ENCODE measurements at regions not wholly inside any gene's neighbourhood (a gene's known extent, or its start where the extent isn't known, plus 50 kb on each side); places are given as distances from the start of the nearest gene placed in this dataset.

- H3K9me3 ChIP-seq: no peaks in the 10 kb centered on the region
- H3K27me3 ChIP-seq (ENCODE audit: insufficient read depth): no peaks in the 10 kb centered on the region
- CTCF ChIA-PET: interaction anchor here (1.4 to 3.3 kb wide), 3 partner anchors 16 to 264 kb away, joined by 4 to 12 read pairs (median 5); no protein-coding TSS in a partner anchor
- H3K4me1 ChIP-seq (ENCODE audit: control insufficient read depth in 1 of 2, insufficient read depth in 2 of 2, low read depth in 1 of 2, low read length in 1 of 2): peaks cover 18 to 24% of the 10 kb centered on the region in 2 experiments
- no peak overlapping the region for H3K4me2 ChIP-seq
- WGBS (ENCODE audit: low lambda C conversion rate): 78% methylated on average over 2 of the region's 2 CpGs
- H3K4me3 ChIP-seq (ENCODE audit: low read depth in 2 of 2, low read length in 1 of 2): no peak overlapping the region
- H3K36me3 ChIP-seq (replicated peaks in 1 of 2; ENCODE audit: control insufficient read depth in 1 of 2, insufficient read depth in 2 of 2, low read length in 1 of 2): no peaks in the 10 kb centered on the region
- H4K20me1 ChIP-seq (ENCODE audit: insufficient read depth): no peaks in the 10 kb centered on the region
- H3K9ac ChIP-seq: no peak overlapping the region
- H3K27ac ChIP-seq (ENCODE audit: low read depth in 2 of 2, low read length in 1 of 2): no peak overlapping the region
- no peaks in the 10 kb centered on the region for H3K79me2 ChIP-seq (ENCODE audit: insufficient read depth)
- POLR2A ChIA-PET: no interaction called here
- peaks cover 10% of the 10 kb centered on the region for H3F3A ChIP-seq (replicated peaks; ENCODE audit: insufficient read depth)
- no peak overlapping the region for H2AFZ ChIP-seq (ENCODE audit: low read depth)
- TF ChIP-seq SMC3 (IDR thresholded peaks at IDR 0.05; ENCODE audit: low read depth, low read length) (no peak), FOSL2 (IDR thresholded peaks at IDR 0.05; ENCODE audit: borderline replicate concordance, low read depth) (no peak), FOXM1 (IDR thresholded peaks at IDR 0.05; ENCODE audit: low read depth) (no peak), RFX5 (IDR thresholded peaks at IDR 0.05; ENCODE audit: low read length) (no peak), USF2 (IDR thresholded peaks at IDR 0.05; ENCODE audit: borderline replicate concordance, low read depth, low read length) (no peak)
- no peak for DNase-seq
- H3K9me2 ChIP-seq: no peaks in the 10 kb centered on the region
Observed at GRCh38 chr14:51512316-51512715, 139.4 kb upstream of the FRMD6 start.

GRCh38 chr14:51513281-51513680 is 138.4 kb upstream of the FRMD6 start:
- H3K9me3 ChIP-seq: no peaks in the 10 kb centered on the region
- no peak overlapping the region for H3K27ac ChIP-seq (ENCODE audit: low read depth in 2 of 2, low read length in 1 of 2)
- DNase-seq: no peak
- no peaks in the 10 kb centered on the region for H3K79me2 ChIP-seq (ENCODE audit: insufficient read depth)
- H3K9ac ChIP-seq: no peak overlapping the region
- H3K4me2 ChIP-seq: no peak overlapping the region
- CTCF ChIA-PET: interaction anchor here (1.4 kb wide), 1 partner anchor 263 kb away, joined by 4 read pairs; no protein-coding TSS in a partner anchor
- H3K27me3 ChIP-seq (ENCODE audit: insufficient read depth): no peaks in the 10 kb centered on the region
- H4K20me1 ChIP-seq (ENCODE audit: insufficient read depth): no peaks in the 10 kb centered on the region
- no peaks in the 10 kb centered on the region for H3K9me2 ChIP-seq
- H3K4me1 ChIP-seq (ENCODE audit: control insufficient read depth in 1 of 2, insufficient read depth in 2 of 2, low read depth in 1 of 2, low read length in 1 of 2): peaks cover 8 to 14% of the 10 kb centered on the region in 2 experiments
- H3K4me3 ChIP-seq (ENCODE audit: low read depth in 2 of 2, low read length in 1 of 2): no peak overlapping the region
- 86% methylated on average over 3 of the region's 3 CpGs for WGBS (ENCODE audit: low lambda C conversion rate)
- no peak for TF ChIP-seq YY1 (IDR thresholded peaks at IDR 0.05; ENCODE audit: low read depth)
- no peak for TF ChIP-seq IRF3 (IDR thresholded peaks at IDR 0.05; ENCODE audit: low read depth, low read length)
- no peak for TF ChIP-seq RFX5 (IDR thresholded peaks at IDR 0.05; ENCODE audit: low read length)
- TF ChIP-seq FOXM1 (IDR thresholded peaks at IDR 0.05; ENCODE audit: low read depth): no peak
- TF ChIP-seq GABPA (IDR thresholded peaks at IDR 0.05; ENCODE audit: low read depth): no peak
- TF ChIP-seq FOSL2 (IDR thresholded peaks at IDR 0.05; ENCODE audit: borderline replicate concordance, low read depth): no peak
- no peak for TF ChIP-seq MXI1 (IDR thresholded peaks at IDR 0.05; ENCODE audit: low read depth, low read length)
- no peaks in the 10 kb centered on the region for H3K36me3 ChIP-seq (replicated peaks in 1 of 2; ENCODE audit: control insufficient read depth in 1 of 2, insufficient read depth in 2 of 2, low read length in 1 of 2)
- peaks cover 5% of the 10 kb centered on the region for H3F3A ChIP-seq (replicated peaks; ENCODE audit: insufficient read depth)
- POLR2A ChIA-PET: no interaction called here
- H2AFZ ChIP-seq (ENCODE audit: low read depth): no peak overlapping the region

GRCh38 chr14:51513933-51514332 is 137.8 kb upstream of the FRMD6 start:
- no peaks in the 10 kb centered on the region for H3F3A ChIP-seq (replicated peaks; ENCODE audit: insufficient read depth)
- H3K9me3 ChIP-seq: no peaks in the 10 kb centered on the region
- H3K27ac ChIP-seq (ENCODE audit: low read depth in 2 of 2, low read length in 1 of 2): no peak overlapping the region
- no peak overlapping the region for H3K4me3 ChIP-seq (ENCODE audit: low read depth in 2 of 2, low read length in 1 of 2)
- CTCF ChIA-PET: no interaction called here
- H3K9ac ChIP-seq: no peak overlapping the region
- no peaks in the 10 kb centered on the region for H3K79me2 ChIP-seq (ENCODE audit: insufficient read depth)
- H3K27me3 ChIP-seq (ENCODE audit: insufficient read depth): no peaks in the 10 kb centered on the region
- H4K20me1 ChIP-seq (ENCODE audit: insufficient read depth): no peaks in the 10 kb centered on the region
- peaks cover 1 to 8% of the 10 kb centered on the region in 2 experiments for H3K4me1 ChIP-seq (ENCODE audit: control insufficient read depth in 1 of 2, insufficient read depth in 2 of 2, low read depth in 1 of 2, low read length in 1 of 2)
- DNase-seq: no peak
- no peaks in the 10 kb centered on the region for H3K9me2 ChIP-seq
- H2AFZ ChIP-seq (ENCODE audit: low read depth): no peak overlapping the region
- H3K4me2 ChIP-seq: no peak overlapping the region
- 95% methylated on average over 2 of the region's 2 CpGs for WGBS (ENCODE audit: low lambda C conversion rate)
- POLR2A ChIA-PET: no interaction called here
- H3K36me3 ChIP-seq (replicated peaks in 1 of 2; ENCODE audit: control insufficient read depth in 1 of 2, insufficient read depth in 2 of 2, low read length in 1 of 2): no peaks in the 10 kb centered on the region
- TF ChIP-seq RXRA (IDR thresholded peaks at IDR 0.05; ENCODE audit: borderline replicate concordance, low read depth) (no peak), CHD2 (IDR thresholded peaks at IDR 0.05; ENCODE audit: low read length, partially characterized antibody) (no peak), USF1 (IDR thresholded peaks at IDR 0.05; ENCODE audit: borderline replicate concordance, low read depth) (no peak), GABPA (IDR thresholded peaks at IDR 0.05; ENCODE audit: low read depth) (no peak), TCF12 (IDR thresholded peaks at IDR 0.05) (no peak), YY1 (IDR thresholded peaks at IDR 0.05; ENCODE audit: low read depth) (no peak), RCOR1 (IDR thresholded peaks at IDR 0.05; ENCODE audit: low read length) (no peak), JUND (IDR thresholded peaks at IDR 0.05) (no peak), GATA2 (CRISPR knock-in tag; IDR thresholded peaks at IDR 0.05) (no peak), IRF3 (IDR thresholded peaks at IDR 0.05; ENCODE audit: low read depth, low read length) (no peak), TEAD4 (IDR thresholded peaks at IDR 0.05; ENCODE audit: borderline replicate concordance, insufficient read depth) (no peak), USF2 (IDR thresholded peaks at IDR 0.05; ENCODE audit: borderline replicate concordance, low read depth, low read length) (no peak), ELF1 (IDR thresholded peaks at IDR 0.05) (no peak)

Data from SK-N-SH (cell line).